Endodermal cell (in vitro differentiated cells): ENCODE measurements at regions not wholly inside any gene's neighbourhood (a gene's known extent, or its start where the extent isn't known, plus 50 kb on each side); places are given as distances from the start of the nearest gene placed in this dataset.

Source experiments
- DNase-seq: peaks from one replicate; pipeline ENCODE4 v3.0.0-alpha.2; 2017
- H3K27ac ChIP-seq: 2 replicates; pipeline ENCODE4 v1.5.1; 2013; ENCODE audit warnings: mild to moderate bottlenecking, low read depth, low read length, moderate library complexity
- H3K27me3 ChIP-seq: 2 replicates; pipeline ENCODE4 v1.6.1; 2013; ENCODE audit warnings: mild to moderate bottlenecking, low read length, moderate library complexity; ENCODE audit not compliant: insufficient read depth, control insufficient read depth, poor library complexity, severe bottlenecking
- H3K36me3 ChIP-seq: 2 replicates; pipeline ENCODE4 v1.7.0; 2013; ENCODE audit warnings: mild to moderate bottlenecking, low read length, moderate library complexity; ENCODE audit not compliant: control insufficient read depth, insufficient read depth
- H3K4me1 ChIP-seq: one replicate; pipeline ENCODE4 v1.7.0; 2013; ENCODE audit warnings: low read length; ENCODE audit not compliant: control insufficient read depth, insufficient read depth
- H3K4me3 ChIP-seq: 2 replicates; pipeline ENCODE4 v1.5.1; 2013; ENCODE audit warnings: mild to moderate bottlenecking, low read length, moderate library complexity
- H3K9ac ChIP-seq: 2 replicates; pipeline ENCODE4 v1.6.1; 2013; ENCODE audit warnings: mild to moderate bottlenecking, low read length, moderate library complexity; ENCODE audit not compliant: poor library complexity, severe bottlenecking; ENCODE audit errors: extremely low read depth
- H3K9me3 ChIP-seq: 2 replicates; pipeline ENCODE4 v1.6.1; 2013; ENCODE audit warnings: mild to moderate bottlenecking, low read length, moderate library complexity; ENCODE audit not compliant: control insufficient read depth
- H3K27ac Mint-ChIP-seq: 2 replicates; pipeline ENCODE4 v1.8.0; 2020; ENCODE audit warnings: mixed read lengths
- H3K27me3 Mint-ChIP-seq: 2 replicates; pipeline ENCODE4 v1.8.0; 2021; ENCODE audit warnings: mild to moderate bottlenecking, mixed read lengths; ENCODE audit not compliant: insufficient read depth
- H3K36me3 Mint-ChIP-seq: 2 replicates; pipeline ENCODE4 v1.8.0; 2020; ENCODE audit warnings: low read depth, mixed read lengths
- H3K4me1 Mint-ChIP-seq: 2 replicates; pipeline ENCODE4 v1.8.0; 2020; ENCODE audit warnings: mixed read lengths
- H3K4me3 Mint-ChIP-seq: 2 replicates; pipeline ENCODE4 v1.8.0; 2020; ENCODE audit warnings: mild to moderate bottlenecking, moderate library complexity, mixed read lengths
- H3K9me3 Mint-ChIP-seq: 2 replicates; pipeline ENCODE4 v1.8.0; 2020; ENCODE audit warnings: mild to moderate bottlenecking, mixed read lengths
- CTCF ChIP-seq: fragments of 200-600 bp; sonication (generic); conservative IDR thresholded peaks from 2 replicates; pipeline ENCODE4 v1.5.0; 2021; ENCODE audit warnings: antibody characterized with exemption, mild to moderate bottlenecking
- WGBS, 2 experiments: methylation state at CpG; one replicate each; pipeline versions ENCODE4 v1.1.5 to v1.1.7; 2013; ENCODE audit warnings: missing lambda C conversion rate in 2 of 2, mixed read lengths in 1 of 2; ENCODE audit not compliant: insufficient coverage in 1 of 2, insufficient read length in 1 of 2; 5-methylcytosine and 5-hydroxymethylcytosine counted together

- H3K27ac ChIP-seq: no peak overlapping the region
- H3K36me3 ChIP-seq: no peaks in the 10 kb centered on the region
- no peak for TF ChIP-seq CTCF
- no peaks in the 10 kb centered on the region for H3K27me3 ChIP-seq
- Mint-ChIP-seq H3K9me3 (peaks cover 8% of the 10 kb centered on the region), H3K27ac (no peak overlapping the region), H3K4me1 (no peaks in the 10 kb centered on the region), H3K36me3 (no peaks in the 10 kb centered on the region), H3K27me3 (no peaks in the 10 kb centered on the region), H3K4me3 (no peak overlapping the region)
- peaks cover 21% of the 10 kb centered on the region for H3K9me3 ChIP-seq
- no peak overlapping the region for H3K9ac ChIP-seq
- no peak overlapping the region for H3K4me3 ChIP-seq
- WGBS, 2 experiments: 100% methylated on average over 1 of the region's 1 CpG; no CpG with 5 or more reads in 1 of the 2 experiments
- DNase-seq: no peak
- no peaks in the 10 kb centered on the region for H3K4me1 ChIP-seq
These were observed 940.7 kb upstream of the KLHL29 start for GRCh38 chr2:22444281-22444680.

GRCh38 chr2:22449696-22450095 is 935.3 kb upstream of the KLHL29 start:
- Histone ChIP-seq H3K9ac (no peak overlapping the region), H3K4me3 (no peak overlapping the region), H3K27me3 (no peaks in the 10 kb centered on the region), H3K9me3 (peaks cover 18% of the 10 kb centered on the region), H3K36me3 (no peaks in the 10 kb centered on the region), H3K27ac (no peak overlapping the region), H3K4me1 (peaks cover 7% of the 10 kb centered on the region)
- Mint-ChIP-seq H3K9me3 (peaks cover 8% of the 10 kb centered on the region), H3K27me3 (no peaks in the 10 kb centered on the region), H3K4me1 (peaks cover 8% of the 10 kb centered on the region), H3K4me3 (no peak overlapping the region), H3K36me3 (no peaks in the 10 kb centered on the region), H3K27ac (no peak overlapping the region)
- no peak for DNase-seq
- WGBS, 2 experiments: 92 to 93% methylated on average over 5 of the region's 5 CpGs
- no peak for TF ChIP-seq CTCF

GRCh38 chr2:22450831-22451230 is 934.1 kb upstream of the KLHL29 start:
- H3K36me3 Mint-ChIP-seq: no peaks in the 10 kb centered on the region
- Histone ChIP-seq H3K4me3 (no peak overlapping the region), H3K36me3 (no peaks in the 10 kb centered on the region), H3K4me1 (peaks cover 7% of the 10 kb centered on the region), H3K27me3 (no peaks in the 10 kb centered on the region), H3K9me3 (peaks cover 18% of the 10 kb centered on the region), H3K9ac (no peak overlapping the region), H3K27ac (no peak overlapping the region)
- no peaks in the 10 kb centered on the region for H3K27me3 Mint-ChIP-seq
- no peak overlapping the region for H3K27ac Mint-ChIP-seq
- no peak for DNase-seq
- peaks cover 8% of the 10 kb centered on the region for H3K9me3 Mint-ChIP-seq
- no peak for TF ChIP-seq CTCF
- 81 to 86% methylated on average over 2 to 8 of the region's 8 CpGs for WGBS, 2 experiments
- H3K4me1 Mint-ChIP-seq: peaks cover 8% of the 10 kb centered on the region
- no peak overlapping the region for H3K4me3 Mint-ChIP-seq
